ENCODE measurements at regions not wholly inside any gene's neighbourhood (a gene's known extent, or its start where the extent isn't known, plus 50 kb on each side); places are given as distances from the start of the nearest gene placed in this dataset.

- TF ChIP-seq ISL1 (CRISPR knock-in tag; IDR thresholded peaks at IDR 0.05) = no peak
- no peak for TF ChIP-seq OSR1 (CRISPR knock-in tag; IDR thresholded peaks at IDR 0.05)
- no peak for TF ChIP-seq PATZ1 (CRISPR knock-in tag; IDR thresholded peaks at IDR 0.05; ENCODE audit: borderline replicate concordance)
- TF ChIP-seq ARNTL (CRISPR knock-in tag; IDR thresholded peaks at IDR 0.05; ENCODE audit: borderline replicate concordance, low read depth) = no peak
- no peak for TF ChIP-seq CREB5 (CRISPR knock-in tag; IDR thresholded peaks at IDR 0.05; ENCODE audit: low read depth)
- no peak for TF ChIP-seq ESRRG (CRISPR knock-in tag; IDR thresholded peaks at IDR 0.05)
- TF ChIP-seq ZFP3 (CRISPR knock-in tag; IDR thresholded peaks at IDR 0.05) = no peak
- no peak for TF ChIP-seq PPARA (CRISPR knock-in tag; IDR thresholded peaks at IDR 0.05; ENCODE audit: borderline replicate concordance)
- no peak for TF ChIP-seq TSHZ2 (CRISPR knock-in tag; IDR thresholded peaks at IDR 0.05)
Observed at GRCh38 chr2:238658820-238659219, 189.1 kb upstream of the TWIST2 start.
